ENCODE measurements at regions not wholly inside any gene's neighbourhood (a gene's known extent, or its start where the extent isn't known, plus 50 kb on each side); places are given as distances from the start of the nearest gene placed in this dataset.
A peak's percentile ranks its signal among the peaks of the same experiment; 100 is the strongest.

DNA sequence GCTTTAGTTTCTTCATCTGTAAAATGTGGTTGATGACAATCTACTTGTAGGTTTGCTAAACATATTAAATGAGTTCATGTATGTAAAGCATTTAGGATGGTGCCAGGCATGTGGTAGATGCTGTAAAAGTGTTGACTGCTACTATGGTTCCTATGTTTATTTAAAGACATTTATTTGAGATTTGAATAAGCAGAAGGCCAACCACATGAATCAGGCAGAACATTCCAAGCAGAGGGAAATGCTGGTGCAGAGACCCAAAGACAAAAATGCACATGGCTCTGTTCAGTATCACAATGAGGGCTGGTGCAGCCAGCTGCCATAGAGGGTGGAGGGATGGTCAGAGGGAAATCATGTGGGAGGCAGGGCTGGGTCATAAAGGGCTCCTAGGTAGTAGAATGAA lies 156.2 kb upstream of the PDGFD start:
- Histone ChIP-seq H3K36me3 (ENCODE audit: control insufficient read depth, insufficient read depth, low read length) (no peaks in the 10 kb centered on the region), H3K9me3 (ENCODE audit: control insufficient read depth, insufficient read depth, low read depth, low read length) (no peaks in the 10 kb centered on the region), H2AFZ (ENCODE audit: low read length) (no peak overlapping the region), H3K27ac (ENCODE audit: insufficient read depth, low read length) (no peak overlapping the region), H3K79me2 (ENCODE audit: control insufficient read depth, insufficient read depth, low read length) (no peaks in the 10 kb centered on the region), H3K4me3 (replicated peaks in 1 of 4; ENCODE audit: control extremely low read depth in 1 of 4, insufficient read depth in 1 of 4, low read depth in 3 of 4, low read length in 4 of 4) (no peak overlapping the region), H3K4me2 (ENCODE audit: extremely low read depth, insufficient read depth, low read length) (no peak overlapping the region), H3K9ac (ENCODE audit: insufficient read depth, low read length) (no peak overlapping the region), H4K20me1 (ENCODE audit: control insufficient read depth, extremely low read depth, insufficient read depth, low read length) (no peaks in the 10 kb centered on the region), H3K27me3 (ENCODE audit: control insufficient read depth, insufficient read depth, low read length) (no peaks in the 10 kb centered on the region), H3K4me1 (ENCODE audit: control insufficient read depth, extremely low read depth, insufficient read depth, low read length) (no peaks in the 10 kb centered on the region)
- peak; percentile 22 to 58 for DNase-seq (ENCODE audit: low read depth in 2 of 2)
- TF ChIP-seq, protein P1, sequence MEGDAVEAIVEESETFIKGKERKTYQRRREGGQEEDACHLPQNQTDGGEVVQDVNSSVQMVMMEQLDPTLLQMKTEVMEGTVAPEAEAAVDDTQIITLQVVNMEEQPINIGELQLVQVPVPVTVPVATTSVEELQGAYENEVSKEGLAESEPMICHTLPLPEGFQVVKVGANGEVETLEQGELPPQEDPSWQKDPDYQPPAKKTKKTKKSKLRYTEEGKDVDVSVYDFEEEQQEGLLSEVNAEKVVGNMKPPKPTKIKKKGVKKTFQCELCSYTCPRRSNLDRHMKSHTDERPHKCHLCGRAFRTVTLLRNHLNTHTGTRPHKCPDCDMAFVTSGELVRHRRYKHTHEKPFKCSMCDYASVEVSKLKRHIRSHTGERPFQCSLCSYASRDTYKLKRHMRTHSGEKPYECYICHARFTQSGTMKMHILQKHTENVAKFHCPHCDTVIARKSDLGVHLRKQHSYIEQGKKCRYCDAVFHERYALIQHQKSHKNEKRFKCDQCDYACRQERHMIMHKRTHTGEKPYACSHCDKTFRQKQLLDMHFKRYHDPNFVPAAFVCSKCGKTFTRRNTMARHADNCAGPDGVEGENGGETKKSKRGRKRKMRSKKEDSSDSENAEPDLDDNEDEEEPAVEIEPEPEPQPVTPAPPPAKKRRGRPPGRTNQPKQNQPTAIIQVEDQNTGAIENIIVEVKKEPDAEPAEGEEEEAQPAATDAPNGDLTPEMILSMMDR (conservative IDR thresholded peaks at IDR 0.05 in 1 of 2, IDR thresholded peaks at IDR 0.05 in 1 of 2; ENCODE audit: low read depth in 1 of 2, low read length in 2 of 2), result no peak
- TF ChIP-seq EZH2 (IDR thresholded peaks at IDR 0.05; ENCODE audit: low read length, missing control alignments), result no peak

DNA sequence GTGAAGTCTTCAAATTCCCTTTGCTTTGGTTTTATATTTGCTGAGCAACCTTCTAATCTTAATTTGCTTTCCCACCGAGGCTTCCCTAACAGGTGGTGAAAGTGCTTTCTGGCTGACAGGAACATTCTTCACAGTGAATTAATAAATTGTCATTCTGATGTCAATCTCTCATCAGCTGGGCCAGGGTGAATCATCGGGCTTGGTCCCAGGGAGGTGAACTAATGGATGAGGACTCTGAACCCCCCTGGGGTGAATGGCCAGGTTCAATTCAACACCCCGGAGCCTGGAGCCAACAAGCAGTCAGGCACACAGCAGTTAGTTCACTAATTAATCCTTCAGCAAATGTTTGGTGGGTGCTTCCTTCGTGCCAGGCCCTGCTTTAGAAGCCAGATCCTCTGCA lies 155.4 kb upstream of the PDGFD start:
- Histone ChIP-seq H3K36me3 (ENCODE audit: control insufficient read depth, insufficient read depth, low read length) (no peaks in the 10 kb centered on the region), H3K27me3 (ENCODE audit: control insufficient read depth, insufficient read depth, low read length) (no peaks in the 10 kb centered on the region), H3K4me1 (ENCODE audit: control insufficient read depth, extremely low read depth, insufficient read depth, low read length) (no peaks in the 10 kb centered on the region), H4K20me1 (ENCODE audit: control insufficient read depth, extremely low read depth, insufficient read depth, low read length) (no peaks in the 10 kb centered on the region), H3K4me2 (ENCODE audit: extremely low read depth, insufficient read depth, low read length) (no peak overlapping the region), H3K9me3 (ENCODE audit: control insufficient read depth, insufficient read depth, low read depth, low read length) (no peaks in the 10 kb centered on the region), H2AFZ (ENCODE audit: low read length) (no peak overlapping the region), H3K79me2 (ENCODE audit: control insufficient read depth, insufficient read depth, low read length) (no peaks in the 10 kb centered on the region), H3K9ac (ENCODE audit: insufficient read depth, low read length) (no peak overlapping the region), H3K4me3 (replicated peaks in 1 of 4; ENCODE audit: control extremely low read depth in 1 of 4, insufficient read depth in 1 of 4, low read depth in 3 of 4, low read length in 4 of 4) (no peak overlapping the region), H3K27ac (ENCODE audit: insufficient read depth, low read length) (no peak overlapping the region)
- no peak for DNase-seq (ENCODE audit: low read depth in 2 of 2)
- no peak for TF ChIP-seq EZH2 (IDR thresholded peaks at IDR 0.05; ENCODE audit: low read length, missing control alignments)
- TF ChIP-seq, protein P1 (conservative IDR thresholded peaks at IDR 0.05 in 1 of 2, IDR thresholded peaks at IDR 0.05 in 1 of 2; ENCODE audit: low read depth in 1 of 2, low read length in 2 of 2), result no peak

DNA sequence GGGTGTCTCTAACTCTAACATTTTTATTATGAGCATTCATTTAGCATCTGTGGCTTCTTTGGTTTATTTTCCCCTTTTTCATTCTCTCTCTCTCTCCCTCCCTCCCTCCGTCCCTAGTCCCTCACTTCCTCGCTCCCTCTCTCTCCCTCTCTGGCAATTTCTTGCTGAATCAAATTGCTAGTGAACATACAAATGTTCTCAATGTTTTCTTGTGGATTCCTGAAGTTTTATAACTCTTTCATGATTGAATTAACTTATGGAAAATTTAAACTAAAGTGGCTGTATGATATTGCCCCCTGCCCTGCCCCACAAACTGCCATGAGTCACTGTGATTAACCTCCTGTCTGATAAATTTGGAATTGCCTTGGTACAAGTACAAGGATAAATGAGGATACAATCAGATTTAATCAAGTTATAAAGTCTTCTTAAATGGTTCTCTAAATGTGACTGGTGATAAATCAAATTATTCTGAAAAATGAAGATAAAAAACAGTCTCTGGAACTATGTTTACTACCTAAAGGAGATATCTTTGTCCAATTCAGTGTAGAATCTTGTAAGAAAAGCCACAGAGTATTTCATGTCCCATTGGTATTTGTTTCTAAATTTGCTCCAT lies 143.0 kb upstream of the PDGFD start:
- no peaks in the 10 kb centered on the region for H3K4me1 ChIP-seq (ENCODE audit: control insufficient read depth, extremely low read depth, insufficient read depth, low read length)
- H3K9ac ChIP-seq (ENCODE audit: insufficient read depth, low read length), result no peak overlapping the region
- no peaks in the 10 kb centered on the region for H3K9me3 ChIP-seq (ENCODE audit: control insufficient read depth, insufficient read depth, low read depth, low read length)
- no peak overlapping the region for H3K4me2 ChIP-seq (ENCODE audit: extremely low read depth, insufficient read depth, low read length)
- H3K79me2 ChIP-seq (ENCODE audit: control insufficient read depth, insufficient read depth, low read length), result no peaks in the 10 kb centered on the region
- no peak for TF ChIP-seq EZH2 (IDR thresholded peaks at IDR 0.05; ENCODE audit: low read length, missing control alignments)
- TF ChIP-seq, protein P1 (conservative IDR thresholded peaks at IDR 0.05 in 1 of 2, IDR thresholded peaks at IDR 0.05 in 1 of 2; ENCODE audit: low read depth in 1 of 2, low read length in 2 of 2), result no peak
- no peak overlapping the region for H2AFZ ChIP-seq (ENCODE audit: low read length)
- H3K4me3 ChIP-seq (replicated peaks in 1 of 4; ENCODE audit: control extremely low read depth in 1 of 4, insufficient read depth in 1 of 4, low read depth in 3 of 4, low read length in 4 of 4), result no peak overlapping the region
- no peak for DNase-seq (ENCODE audit: low read depth in 2 of 2)
- H3K27me3 ChIP-seq (ENCODE audit: control insufficient read depth, insufficient read depth, low read length), result no peaks in the 10 kb centered on the region
- no peaks in the 10 kb centered on the region for H4K20me1 ChIP-seq (ENCODE audit: control insufficient read depth, extremely low read depth, insufficient read depth, low read length)
- no peaks in the 10 kb centered on the region for H3K36me3 ChIP-seq (ENCODE audit: control insufficient read depth, insufficient read depth, low read length)
- no peak overlapping the region for H3K27ac ChIP-seq (ENCODE audit: insufficient read depth, low read length)
